NT2/D1 (cell line): ENCODE measurements at regions not wholly inside any gene's neighbourhood (a gene's known extent, or its start where the extent isn't known, plus 50 kb on each side); places are given as distances from the start of the nearest gene placed in this dataset.

Source experiments
- DNase-seq: peaks from one replicate; pipeline ENCODE4 v3.0.0-alpha.2; 2011; ENCODE audit warnings: low read depth, low spot score
- H3K27me3 ChIP-seq: 2 replicates; pipeline ENCODE4 v1.6.0; 2011; ENCODE audit warnings: mild to moderate bottlenecking; ENCODE audit not compliant: insufficient read length, insufficient read depth
- H3K36me3 ChIP-seq: 2 replicates; pipeline ENCODE4 v1.6.1; 2011; ENCODE audit warnings: mild to moderate bottlenecking, low read length, mixed read lengths; ENCODE audit not compliant: insufficient read depth, insufficient read length
- H3K4me1 ChIP-seq: 2 replicates; pipeline ENCODE4 v1.5.1; 2011; ENCODE audit not compliant: insufficient read depth, insufficient read length
- H3K4me3 ChIP-seq: 2 replicates; pipeline ENCODE4 v1.5.1; 2011; ENCODE audit warnings: low read depth; ENCODE audit not compliant: insufficient read length
- H3K9ac ChIP-seq: 2 replicates; pipeline ENCODE4 v1.6.0; 2011; ENCODE audit warnings: low read depth; ENCODE audit not compliant: insufficient read length
- H3K9me3 ChIP-seq: 2 replicates; pipeline ENCODE4 v1.5.1; 2011; ENCODE audit warnings: mild to moderate bottlenecking, low read length; ENCODE audit not compliant: insufficient read depth
- SUZ12 ChIP-seq: IDR thresholded peaks from 2 replicates; pipeline ENCODE4 v1.6.1; 2011; ENCODE audit not compliant: insufficient read length, insufficient read depth; ENCODE audit errors: extremely low read depth
- YY1 ChIP-seq: IDR thresholded peaks from 2 replicates; pipeline ENCODE4 v1.6.1; 2011; ENCODE audit not compliant: insufficient read length, insufficient read depth
- ZNF274 ChIP-seq: IDR thresholded peaks from 2 replicates; pipeline ENCODE4 v1.6.1; 2011; ENCODE audit warnings: mild to moderate bottlenecking, low read depth, low read length

DNA sequence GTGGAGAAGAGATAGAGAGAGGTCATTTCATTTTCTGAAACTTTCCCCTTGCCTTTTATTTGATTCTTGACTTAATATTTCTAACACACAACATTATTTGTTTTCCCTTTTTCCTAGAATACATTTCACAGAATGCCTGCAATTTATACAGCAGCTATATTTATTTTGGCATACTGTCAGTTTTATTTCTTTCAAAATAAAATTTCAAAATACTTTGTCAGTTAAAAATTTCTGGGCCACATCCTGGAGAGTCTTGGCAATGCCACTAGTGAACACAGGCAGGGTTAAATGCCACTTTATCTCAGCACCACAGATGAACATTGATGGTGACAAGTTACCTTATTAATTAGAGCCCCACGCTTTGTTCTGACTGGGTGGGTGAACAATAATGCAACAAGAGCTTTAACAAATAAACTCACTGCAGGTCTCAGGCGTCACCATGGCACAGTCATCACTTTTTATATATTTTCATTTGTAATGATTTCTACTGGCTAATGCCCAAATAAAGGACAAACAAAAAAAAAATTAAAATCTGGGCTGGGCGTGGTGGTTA is 494.0 kb downstream of the KIF20B start:
- H3K4me3 ChIP-seq = no peak overlapping the region
- no peak for DNase-seq
- no peaks in the 10 kb centered on the region for H3K27me3 ChIP-seq
- no peak overlapping the region for H3K9ac ChIP-seq
- TF ChIP-seq SUZ12 (no peak), ZNF274 (no peak), YY1 (no peak)
- H3K4me1 ChIP-seq = no peaks in the 10 kb centered on the region
- no peaks in the 10 kb centered on the region for H3K36me3 ChIP-seq
- no peaks in the 10 kb centered on the region for H3K9me3 ChIP-seq

DNA sequence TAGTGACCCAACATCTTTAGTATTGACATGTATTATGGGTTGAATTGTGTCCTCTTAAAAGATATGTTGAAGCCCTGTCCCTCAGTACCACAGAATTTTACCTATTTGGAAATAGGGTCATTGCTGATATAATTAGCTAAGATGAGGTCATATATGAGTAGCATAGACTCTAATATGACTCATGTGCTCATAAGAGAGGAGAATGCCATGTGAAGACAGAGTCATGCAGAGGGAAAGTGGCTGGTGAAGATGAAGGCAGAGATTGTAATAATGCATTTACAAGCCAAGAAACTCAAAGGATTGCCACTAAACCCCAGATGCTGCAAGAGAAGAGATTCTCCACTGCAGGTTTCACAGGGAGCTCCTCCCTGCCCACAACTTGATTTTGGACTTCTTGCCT is 496.4 kb downstream of the KIF20B start:
- H3K36me3 ChIP-seq = no peaks in the 10 kb centered on the region
- DNase-seq = no peak
- H3K9me3 ChIP-seq = no peaks in the 10 kb centered on the region
- no peaks in the 10 kb centered on the region for H3K4me1 ChIP-seq
- no peak overlapping the region for H3K4me3 ChIP-seq
- H3K9ac ChIP-seq = no peak overlapping the region
- TF ChIP-seq ZNF274 (no peak), YY1 (no peak), SUZ12 (no peak)
- no peaks in the 10 kb centered on the region for H3K27me3 ChIP-seq

DNA sequence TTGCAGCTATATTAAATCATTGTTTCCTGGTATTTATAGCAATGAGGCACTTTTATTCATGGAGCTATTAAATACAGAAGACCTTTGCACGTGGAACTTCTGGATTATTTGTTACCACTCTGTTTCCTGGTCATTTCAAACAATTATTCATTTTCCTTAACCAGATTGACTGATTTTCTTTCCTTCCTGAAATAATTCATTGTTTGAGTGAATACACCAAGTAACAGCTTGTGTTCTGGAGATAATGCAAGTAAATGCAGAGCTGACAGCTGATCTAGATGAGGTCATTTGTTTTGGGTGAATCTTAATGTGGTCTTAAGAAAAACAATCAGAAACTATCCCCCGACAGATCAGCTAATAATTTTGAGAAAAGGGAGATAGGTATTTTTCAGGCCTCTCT is 497.7 kb downstream of the KIF20B start:
- no peak for DNase-seq
- TF ChIP-seq ZNF274 = no peak
- TF ChIP-seq SUZ12 = no peak
- H3K36me3 ChIP-seq = no peaks in the 10 kb centered on the region
- no peak overlapping the region for H3K4me3 ChIP-seq
- no peaks in the 10 kb centered on the region for H3K4me1 ChIP-seq
- H3K9me3 ChIP-seq = no peaks in the 10 kb centered on the region
- no peak overlapping the region for H3K9ac ChIP-seq
- no peaks in the 10 kb centered on the region for H3K27me3 ChIP-seq

DNA sequence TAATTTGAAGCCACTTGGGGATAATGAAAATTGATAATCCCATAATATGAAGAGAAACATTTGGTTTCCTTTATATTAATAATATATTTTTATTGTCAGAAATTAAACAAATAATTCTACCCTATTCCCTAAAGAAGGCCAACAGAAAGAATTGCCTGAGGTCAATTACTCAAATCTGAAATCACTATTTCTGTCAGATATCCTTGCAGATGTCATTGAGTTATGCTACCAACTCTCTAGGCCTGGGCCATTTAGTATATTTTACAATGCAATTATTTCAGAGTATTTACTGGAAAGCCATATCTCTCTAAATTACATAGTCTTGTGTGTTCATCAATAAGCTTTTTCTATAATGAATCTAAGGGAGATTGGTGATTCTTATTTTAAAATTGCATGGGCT is 498.1 kb downstream of the KIF20B start:
- Histone ChIP-seq H3K4me1 (no peaks in the 10 kb centered on the region), H3K27me3 (no peaks in the 10 kb centered on the region), H3K4me3 (no peak overlapping the region), H3K9me3 (no peaks in the 10 kb centered on the region), H3K36me3 (no peaks in the 10 kb centered on the region), H3K9ac (no peak overlapping the region)
- DNase-seq = no peak
- no peak for TF ChIP-seq YY1
- no peak for TF ChIP-seq ZNF274
- no peak for TF ChIP-seq SUZ12

DNA sequence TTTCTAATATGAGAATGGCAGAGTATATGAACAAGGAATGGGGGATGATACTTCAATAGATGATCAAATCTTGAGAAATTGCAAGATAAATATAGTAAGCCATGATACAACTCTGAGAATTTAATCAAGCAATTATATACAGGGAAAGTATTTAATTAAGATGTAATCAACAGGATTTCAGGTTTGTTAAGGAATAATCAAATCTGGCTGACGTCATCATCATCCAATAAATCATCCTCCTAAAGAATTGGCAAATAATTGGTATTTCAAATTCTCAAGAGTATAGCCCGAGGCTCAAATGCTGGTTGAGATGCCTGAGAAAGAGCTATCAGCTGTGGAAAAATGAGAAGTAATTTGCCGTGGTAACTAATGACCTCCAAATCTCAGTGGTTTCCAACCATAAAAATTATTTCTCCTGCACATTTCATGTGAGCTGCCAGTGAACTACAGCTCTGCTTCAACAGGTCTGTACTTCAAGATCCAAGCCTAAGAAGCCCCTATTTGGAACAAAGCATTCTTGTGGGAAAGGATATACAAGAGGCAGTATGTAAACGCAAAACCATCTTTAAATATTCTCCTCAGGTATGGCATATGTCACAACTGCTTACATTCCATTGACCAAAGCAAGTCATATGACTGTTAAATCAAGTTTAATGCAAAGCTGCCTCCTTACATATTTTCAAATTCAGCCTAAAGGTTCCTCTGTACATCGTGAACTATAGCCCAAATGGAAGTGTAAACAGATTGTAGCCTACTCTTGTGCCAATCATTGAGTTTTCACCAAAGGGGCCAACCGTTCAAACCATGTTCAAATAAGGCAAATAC is 503.0 kb downstream of the KIF20B start:
- Histone ChIP-seq H3K9me3 (no peaks in the 10 kb centered on the region), H3K4me1 (no peaks in the 10 kb centered on the region), H3K27me3 (no peaks in the 10 kb centered on the region), H3K9ac (no peak overlapping the region), H3K4me3 (no peak overlapping the region), H3K36me3 (no peaks in the 10 kb centered on the region)
- no peak for DNase-seq
- TF ChIP-seq ZNF274 (no peak), SUZ12 (no peak), YY1 (no peak)

DNA sequence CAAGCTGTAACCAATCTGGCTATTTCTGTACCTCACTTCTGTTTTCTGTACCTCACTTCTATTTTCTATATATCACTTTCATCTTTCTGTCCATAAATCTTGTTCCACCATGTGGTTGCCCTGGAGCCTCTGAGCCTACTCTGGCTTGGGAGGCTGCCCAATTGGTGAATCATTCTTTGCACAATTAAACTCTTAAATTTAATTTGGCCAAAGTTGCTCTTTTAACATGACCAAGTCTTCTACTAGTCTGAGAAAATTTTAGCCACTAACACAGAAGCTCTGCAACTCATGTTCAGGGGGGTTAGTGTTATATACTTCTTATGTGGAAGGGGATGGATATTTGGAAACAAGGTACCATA is 503.5 kb downstream of the KIF20B start:
- no peaks in the 10 kb centered on the region for H3K4me1 ChIP-seq
- no peak overlapping the region for H3K4me3 ChIP-seq
- H3K27me3 ChIP-seq = no peaks in the 10 kb centered on the region
- TF ChIP-seq SUZ12 (no peak), YY1 (no peak), ZNF274 (no peak)
- H3K9me3 ChIP-seq = no peaks in the 10 kb centered on the region
- H3K9ac ChIP-seq = no peak overlapping the region
- no peaks in the 10 kb centered on the region for H3K36me3 ChIP-seq
- no peak for DNase-seq

DNA sequence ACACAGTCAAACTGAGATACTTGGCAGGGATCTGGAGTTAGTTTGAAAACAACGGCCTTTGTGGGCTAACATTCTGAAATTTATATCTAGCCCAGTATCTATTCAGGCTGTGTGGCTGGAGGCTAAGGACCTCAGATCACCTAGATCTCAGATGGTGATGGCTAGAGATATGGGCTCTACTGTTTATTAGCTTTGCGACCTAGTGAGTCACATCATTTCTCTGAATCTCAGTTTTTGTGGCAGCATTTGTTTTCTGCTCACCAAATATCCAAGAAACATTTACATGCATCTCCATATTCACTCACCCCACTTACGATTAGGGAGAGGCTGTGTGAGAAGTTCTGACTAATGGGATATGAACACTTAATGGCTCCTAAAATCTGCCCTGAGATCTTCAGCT is 503.9 kb downstream of the KIF20B start:
- H3K27me3 ChIP-seq = no peaks in the 10 kb centered on the region
- no peak overlapping the region for H3K4me3 ChIP-seq
- TF ChIP-seq ZNF274 (no peak), SUZ12 (no peak), YY1 (no peak)
- no peak for DNase-seq
- H3K9me3 ChIP-seq = no peaks in the 10 kb centered on the region
- H3K36me3 ChIP-seq = no peaks in the 10 kb centered on the region
- no peak overlapping the region for H3K9ac ChIP-seq
- no peaks in the 10 kb centered on the region for H3K4me1 ChIP-seq
